ENCODE measurements at regions not wholly inside any gene's neighbourhood (a gene's known extent, or its start where the extent isn't known, plus 50 kb on each side); places are given as distances from the start of the nearest gene placed in this dataset.

DNA sequence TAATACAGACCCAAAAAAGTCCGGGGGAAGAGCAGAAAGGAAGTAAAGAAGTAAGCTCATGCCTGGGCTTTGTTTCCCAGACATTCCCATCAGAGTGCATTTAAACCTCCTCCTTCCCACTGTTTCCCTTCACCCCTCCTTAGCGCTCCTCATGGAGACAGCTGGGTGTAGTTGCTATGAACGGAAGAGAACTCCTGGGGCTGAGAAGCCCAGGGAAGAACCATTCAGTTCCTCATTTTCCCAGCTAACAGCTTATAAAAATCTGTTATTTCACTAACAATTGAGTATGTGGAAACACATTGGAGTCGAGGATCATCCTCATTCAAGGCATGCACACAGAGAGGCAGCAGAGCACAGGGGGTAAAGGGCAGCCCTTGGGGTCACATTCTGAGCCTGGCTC lies 299.3 kb downstream of the SHQ1 start:
- intact Hi-C loops (cut with micrococcal nuclease) = no loop called here
- Histone ChIP-seq H3K9me3 (ENCODE audit: control insufficient read depth, insufficient read depth, low read length) (no peaks in the 10 kb centered on the region), H3K27ac (ENCODE audit: low read length) (no peak overlapping the region), H3K4me1 (ENCODE audit: control insufficient read depth, insufficient read depth, low read length) (peaks cover 6% of the 10 kb centered on the region), H3K27me3 (ENCODE audit: control insufficient read depth, insufficient read depth, low read length) (no peaks in the 10 kb centered on the region), H3K36me3 (ENCODE audit: control insufficient read depth, insufficient read depth, low read length) (no peaks in the 10 kb centered on the region), H3K4me3 (ENCODE audit: low read length) (no peak overlapping the region)
- no peak for TF ChIP-seq CTCF (IDR thresholded peaks at IDR 0.05)
- no peaks in the 10 kb centered on the region for H3K36me3 Mint-ChIP-seq
- no peak overlapping the region for H3K27ac Mint-ChIP-seq
- WGBS (ENCODE audit: insufficient coverage) = 87% methylated on average over 4 of the region's 4 CpGs
- no peaks in the 10 kb centered on the region for H3K9me3 Mint-ChIP-seq
- no peak for ATAC-seq
- H3K4me3 Mint-ChIP-seq = no peak overlapping the region
- DNase-seq = no peak
- no peaks in the 10 kb centered on the region for H3K27me3 Mint-ChIP-seq (ENCODE audit: low read depth in 2 of 2)
- peaks cover 10 to 15% of the 10 kb centered on the region in 2 donors for H3K4me1 Mint-ChIP-seq

- H3K27ac Mint-ChIP-seq = no peak overlapping the region
- WGBS (ENCODE audit: insufficient coverage) = no CpG with 5 or more reads among the region's 1 CpG
Observed at GRCh38 chr3:72548461-72548860, 299.8 kb downstream of the SHQ1 start.

GRCh38 chr3:72547183-72547582 lies 301.1 kb downstream of the SHQ1 start:
- Mint-ChIP-seq H3K27ac (no peak overlapping the region), H3K4me3 (no peak overlapping the region), H3K4me1 (peaks cover 10 to 15% of the 10 kb centered on the region in 2 donors), H3K27me3 (ENCODE audit: low read depth in 2 of 2) (peaks cover 0 to 2% of the 10 kb centered on the region in 2 donors), H3K36me3 (no peaks in the 10 kb centered on the region), H3K9me3 (no peaks in the 10 kb centered on the region)
- intact Hi-C loops (cut with micrococcal nuclease) = no loop called here
- H3K36me3 ChIP-seq (ENCODE audit: control insufficient read depth, insufficient read depth, low read length) = no peaks in the 10 kb centered on the region
- no peaks in the 10 kb centered on the region for H3K27me3 ChIP-seq (ENCODE audit: control insufficient read depth, insufficient read depth, low read length)
- no peak overlapping the region for H3K4me3 ChIP-seq (ENCODE audit: low read length)
- no peak for ATAC-seq
- no peak overlapping the region for H3K27ac ChIP-seq (ENCODE audit: low read length)
- TF ChIP-seq CTCF (IDR thresholded peaks at IDR 0.05) = no peak
- 95% methylated on average over 3 of the region's 3 CpGs for WGBS (ENCODE audit: insufficient coverage)
- H3K4me1 ChIP-seq (ENCODE audit: control insufficient read depth, insufficient read depth, low read length) = peaks cover 6% of the 10 kb centered on the region
- no peak for DNase-seq
- H3K9me3 ChIP-seq (ENCODE audit: control insufficient read depth, insufficient read depth, low read length) = no peaks in the 10 kb centered on the region

More at GRCh38 chr3:72548461-72548860, 299.8 kb downstream of the SHQ1 start:
- no peaks in the 10 kb centered on the region for H3K36me3 Mint-ChIP-seq
- H3K4me1 Mint-ChIP-seq = peaks cover 10 to 15% of the 10 kb centered on the region in 2 donors
- Histone ChIP-seq H3K4me1 (ENCODE audit: control insufficient read depth, insufficient read depth, low read length) (peaks cover 6% of the 10 kb centered on the region), H3K4me3 (ENCODE audit: low read length) (no peak overlapping the region), H3K27ac (ENCODE audit: low read length) (no peak overlapping the region), H3K9me3 (ENCODE audit: control insufficient read depth, insufficient read depth, low read length) (no peaks in the 10 kb centered on the region), H3K36me3 (ENCODE audit: control insufficient read depth, insufficient read depth, low read length) (no peaks in the 10 kb centered on the region), H3K27me3 (ENCODE audit: control insufficient read depth, insufficient read depth, low read length) (no peaks in the 10 kb centered on the region)
- H3K9me3 Mint-ChIP-seq = no peaks in the 10 kb centered on the region
- H3K4me3 Mint-ChIP-seq = no peak overlapping the region
- intact Hi-C loops (cut with micrococcal nuclease) = no loop called here
- no peaks in the 10 kb centered on the region for H3K27me3 Mint-ChIP-seq (ENCODE audit: low read depth in 2 of 2)
- TF ChIP-seq CTCF (IDR thresholded peaks at IDR 0.05) = no peak
- DNase-seq = no peak
- ATAC-seq = no peak

- intact Hi-C loops (cut with micrococcal nuclease) = no loop called here
- no peak for DNase-seq
- Histone ChIP-seq H3K27me3 (ENCODE audit: control insufficient read depth, insufficient read depth, low read length) (no peaks in the 10 kb centered on the region), H3K4me3 (ENCODE audit: low read length) (no peak overlapping the region), H3K9me3 (ENCODE audit: control insufficient read depth, insufficient read depth, low read length) (no peaks in the 10 kb centered on the region), H3K4me1 (ENCODE audit: control insufficient read depth, insufficient read depth, low read length) (no peaks in the 10 kb centered on the region), H3K27ac (ENCODE audit: low read length) (no peak overlapping the region), H3K36me3 (ENCODE audit: control insufficient read depth, insufficient read depth, low read length) (no peaks in the 10 kb centered on the region)
- Mint-ChIP-seq H3K4me3 (no peak overlapping the region), H3K4me1 (peaks cover 0 to 4% of the 10 kb centered on the region in 2 donors), H3K27me3 (ENCODE audit: low read depth in 2 of 2) (peaks cover 0 to 2% of the 10 kb centered on the region in 2 donors), H3K36me3 (no peaks in the 10 kb centered on the region), H3K27ac (no peak overlapping the region), H3K9me3 (no peaks in the 10 kb centered on the region)
- WGBS (ENCODE audit: insufficient coverage) = 91% methylated on average over 4 of the region's 4 CpGs
- ATAC-seq = no peak
- TF ChIP-seq CTCF (IDR thresholded peaks at IDR 0.05) = no peak
Observed at GRCh38 chr3:72544239-72544638, 304.0 kb downstream of the SHQ1 start.
